Fibroblast of villous mesenchyme (primary cell): ENCODE measurements at regions not wholly inside any gene's neighbourhood (a gene's known extent, or its start where the extent isn't known, plus 50 kb on each side); places are given as distances from the start of the nearest gene placed in this dataset.
A peak's percentile ranks its signal among the peaks of the same experiment; 100 is the strongest.

Source experiments
- DNase-seq: peaks from one replicate; pipeline ENCODE4 v3.0.0-alpha.2; 2010; ENCODE audit warnings: low read depth
- H3K4me3 ChIP-seq: 2 replicates; pipeline ENCODE4 v1.5.1; 2011; ENCODE audit warnings: low read depth, mild to moderate bottlenecking, low read length
- CTCF ChIP-seq: IDR thresholded peaks from 2 replicates; pipeline ENCODE4 v1.5.1; 2012; ENCODE audit warnings: low read depth, mild to moderate bottlenecking, low read length; ENCODE audit not compliant: insufficient read depth

GRCh38 chr11:134764966-134765365, 352.9 kb upstream of the B3GAT1 start:
- TF ChIP-seq CTCF = no peak
- no peak for DNase-seq
- no peak overlapping the region for H3K4me3 ChIP-seq

DNA sequence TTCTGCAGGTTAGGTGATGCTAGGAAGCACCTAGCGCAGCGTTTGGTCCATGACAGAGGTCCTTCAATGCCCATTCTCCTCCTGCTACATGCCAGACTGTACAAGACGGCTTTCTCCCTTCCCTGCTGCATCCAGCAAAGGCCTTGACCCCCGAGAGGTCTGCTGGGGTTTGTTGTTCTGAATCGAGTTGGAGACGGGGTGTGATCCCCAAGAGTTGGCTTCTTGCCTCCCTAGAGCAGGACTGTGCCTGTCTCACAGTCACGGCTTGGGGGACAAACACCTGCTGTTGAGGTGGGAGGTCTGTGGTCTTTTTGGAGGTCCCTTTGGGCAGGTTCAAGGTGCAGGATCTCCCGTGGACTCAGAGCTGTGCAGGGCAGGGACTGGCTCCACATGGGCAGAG, 352.3 kb upstream of the B3GAT1 start:
- no peak for TF ChIP-seq CTCF
- no peak overlapping the region for H3K4me3 ChIP-seq
- DNase-seq = no peak

- H3K4me3 ChIP-seq = peak overlapping the region; percentile 61
- TF ChIP-seq CTCF = no peak
- no peak for DNase-seq
These were observed 351.0 kb upstream of the B3GAT1 start for GRCh38 chr11:134763030-134763388.

GRCh38 chr11:134762248-134763029, 350.4 kb upstream of the B3GAT1 start:
- DNase-seq = peak; percentile 72
- TF ChIP-seq CTCF = no peak
- H3K4me3 ChIP-seq = peak overlapping the region; percentile 61

DNA sequence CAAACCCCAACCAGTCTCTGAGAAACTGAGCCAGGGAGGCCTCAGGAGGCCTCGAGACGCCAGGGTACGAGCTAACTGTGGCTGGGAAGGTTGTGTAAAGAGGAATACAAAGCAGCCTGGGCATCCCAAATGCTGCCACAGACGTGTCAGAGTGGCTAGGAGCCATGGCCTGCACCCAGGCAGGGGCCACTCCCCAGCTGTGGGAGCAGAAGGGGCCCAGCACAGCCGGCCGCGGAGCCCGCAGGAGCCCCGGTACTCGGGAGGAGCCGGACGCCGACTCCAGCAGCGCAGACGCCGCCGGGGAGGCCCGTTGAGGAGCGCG, 349.8 kb upstream of the B3GAT1 start:
- TF ChIP-seq CTCF = no peak
- no peak for DNase-seq
- peak overlapping the region; percentile 61 for H3K4me3 ChIP-seq

DNA sequence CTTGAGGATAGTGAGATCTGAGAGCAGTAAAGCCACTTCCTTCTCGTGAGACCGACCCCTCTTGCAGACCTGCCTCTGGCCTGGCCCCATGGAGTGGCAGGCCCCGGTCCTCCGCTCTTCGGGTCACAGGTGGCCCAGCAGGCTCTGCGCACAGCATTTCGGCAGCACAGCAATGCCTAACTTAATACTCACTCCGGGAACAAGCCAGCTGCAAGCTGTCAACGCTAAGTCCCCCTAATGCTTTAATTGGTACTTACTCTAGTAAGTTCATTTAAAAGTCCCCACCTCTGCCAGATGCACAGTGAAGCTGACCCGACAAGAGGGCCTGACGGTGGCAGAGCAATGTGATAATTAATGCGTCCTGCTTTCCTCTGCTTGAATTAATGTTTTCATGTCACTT, 349.3 kb upstream of the B3GAT1 start:
- peak overlapping the region; percentile 61 for H3K4me3 ChIP-seq
- no peak for DNase-seq
- no peak for TF ChIP-seq CTCF

DNA sequence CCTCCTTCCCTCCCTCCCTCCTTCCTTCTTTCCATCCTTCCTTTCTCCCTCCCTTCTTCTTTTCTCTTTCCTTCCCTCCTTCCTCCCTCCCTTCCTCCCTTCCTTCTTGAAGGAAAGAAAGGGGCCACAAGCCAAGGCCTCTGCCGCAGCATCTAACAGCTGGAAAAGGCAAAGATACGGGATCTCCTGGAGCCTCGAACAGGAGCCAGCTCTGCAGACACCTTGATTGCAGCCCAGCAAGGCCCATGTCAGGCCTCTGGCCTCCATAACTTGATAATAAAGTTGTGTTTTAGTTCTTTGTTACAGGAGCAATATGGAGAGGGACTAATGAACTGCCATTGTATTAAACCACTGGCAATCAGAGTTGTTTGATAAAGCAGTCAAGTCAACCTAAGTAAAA, 348.9 kb upstream of the B3GAT1 start:
- DNase-seq = no peak
- TF ChIP-seq CTCF = no peak
- peak overlapping the region; percentile 18 for H3K4me3 ChIP-seq
